Panc1 (cell line): ENCODE measurements at regions not wholly inside any gene's neighbourhood (a gene's known extent, or its start where the extent isn't known, plus 50 kb on each side); places are given as distances from the start of the nearest gene placed in this dataset.

Experiments
- ATAC-seq: fragments of 200-7000 bp; cut with Tn5 transposase; 2 replicates; pipeline ENCODE4 v1.9.1; 2020; ENCODE audit warnings: mild to moderate bottlenecking, moderate library complexity
- BruUV-seq: library from RNA; stranded (reverse); fragments of 400-500 nt; replicated peaks from 2 replicates; lab custom pipeline; 2021; lab: Mats Ljungman, UMichigan
- CTCF ChIA-PET: fragments of 300-600 bp; sonication (Branson Sonifier 250); formaldehyde crosslinking; loops from one replicate; lab custom pipeline; 2022; ENCODE audit warnings: antibody characterized with exemption; lab: Charles Lee
- POLR2A ChIA-PET: fragments of 300-600 bp; sonication (Branson Sonifier 250); formaldehyde crosslinking; loops from one replicate; lab custom pipeline; 2022; ENCODE audit warnings: antibody characterized with exemption; lab: Charles Lee
- DNase-seq: peaks from one replicate; pipeline ENCODE4 v3.0.0-alpha.2; 2010; ENCODE audit warnings: low read depth, low spot score
- H3K27ac ChIP-seq: 2 replicates; pipeline ENCODE4 v1.5.1; 2011; ENCODE audit warnings: mild to moderate bottlenecking, low read length, inconsistent platforms
- H3K27me3 ChIP-seq: fragments of 200-500 bp; sonication (Bioruptor generic); 2 replicates; pipeline ENCODE4 v1.6.0; 2014; ENCODE audit warnings: low read length, inconsistent platforms; ENCODE audit not compliant: control insufficient read depth, insufficient read depth
- H3K36me3 ChIP-seq: fragments of 200-500 bp; sonication (Bioruptor generic); 2 replicates; pipeline ENCODE4 v1.5.1; 2014; ENCODE audit warnings: inconsistent platforms, mild to moderate bottlenecking, low read length, moderate library complexity; ENCODE audit not compliant: control insufficient read depth, insufficient read depth
- H3K4me1 ChIP-seq: 2 replicates; pipeline ENCODE4 v1.5.1; 2011; ENCODE audit warnings: inconsistent platforms, mild to moderate bottlenecking, low read length, moderate library complexity; ENCODE audit not compliant: control insufficient read depth, insufficient read depth
- H3K4me3 ChIP-seq, 2 experiments: 2 replicates each; pipeline ENCODE4 v1.5.1; 2011 to 2012; ENCODE audit warnings: low read depth in 2 of 2, low read length in 2 of 2, mild to moderate bottlenecking in 2 of 2, inconsistent platforms in 1 of 2, moderate library complexity in 1 of 2
- H3K9me3 ChIP-seq: fragments of 200-500 bp; sonication (Bioruptor generic); 2 replicates; pipeline ENCODE4 v1.5.1; 2014; ENCODE audit warnings: low read depth, mild to moderate bottlenecking, inconsistent platforms, low read length, moderate library complexity; ENCODE audit not compliant: control insufficient read depth, insufficient read depth
- POLR2AphosphoS5 ChIP-seq: IDR thresholded peaks from 2 replicates; pipeline ENCODE4 v1.6.1; 2012; ENCODE audit warnings: mild to moderate bottlenecking, low read depth, low read length, moderate library complexity
- in situ Hi-C: cut with HindIII; loops from 2 replicates; pipeline ENCODE4 v1.10.0; 2016; ENCODE audit warnings: low sequenced_read_pairs, low pct_unique_long_range_greater_than_20kb
- intact Hi-C: fragments of 100-400 bp; cut with micrococcal nuclease; formaldehyde crosslinking; loops from one replicate; pipeline ENCODE4 v1.10.0; 2022; ENCODE audit not compliant: unreplicated experiment
- TF ChIP-seq, protein P1 (sequence below): fragments of 450-650 bp; IDR thresholded peaks from 2 replicates; pipeline ENCODE4 v1.5.1; 2017; ENCODE audit warnings: mild to moderate bottlenecking
- TF ChIP-seq, protein P2 (sequence below), 2 experiments: IDR thresholded peaks; 2 replicates each; pipeline ENCODE4 v1.6.1; 2011 to 2012; ENCODE audit warnings: low read depth in 2 of 2, control low read depth in 1 of 2, low read length in 1 of 2, mild to moderate bottlenecking in 1 of 2, moderate library complexity in 1 of 2; ENCODE audit not compliant: insufficient read depth in 1 of 2

DNA sequence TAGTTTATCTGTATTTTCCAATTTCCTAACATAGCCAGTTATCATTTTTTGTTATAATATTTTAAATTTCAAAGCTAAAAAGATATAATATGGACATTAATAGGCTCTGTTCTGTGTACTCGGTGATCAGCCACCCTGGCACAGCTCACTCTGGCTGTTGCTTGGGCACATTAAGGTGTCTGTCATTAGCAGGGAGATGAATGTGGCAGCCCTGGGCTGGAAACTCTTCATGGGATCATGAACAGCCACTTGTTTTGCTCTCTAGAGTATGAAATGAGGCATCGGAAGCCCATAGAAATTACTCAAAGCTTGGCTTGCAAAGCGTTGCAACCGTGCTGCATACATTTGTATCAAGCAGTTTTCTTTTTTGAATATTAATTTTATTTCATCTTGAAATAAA lies 233.2 kb downstream of the DACT1 start:
- CTCF ChIA-PET: no interaction called here
- POLR2A ChIA-PET: no interaction called here

DNA sequence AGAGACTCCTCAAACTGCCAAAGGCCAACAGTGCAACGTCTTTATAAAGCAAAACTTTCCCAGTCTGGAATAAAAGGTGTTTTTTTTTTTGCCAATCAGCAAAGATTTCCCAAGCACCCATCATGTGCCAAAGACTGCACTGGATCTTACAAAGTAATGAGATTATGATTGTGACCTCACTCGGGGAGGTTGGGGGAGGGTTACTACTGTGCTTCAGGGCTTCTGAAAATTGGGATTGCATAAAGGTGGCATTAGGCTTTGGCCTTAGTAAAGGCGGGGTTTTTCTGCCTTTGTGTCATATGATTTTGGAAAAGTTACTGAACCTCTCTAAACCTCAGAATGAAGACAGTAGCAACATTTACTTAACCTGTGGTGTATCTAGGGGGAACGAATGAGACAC lies 233.8 kb downstream of the DACT1 start:
- intact Hi-C loops (no loop called here), in situ Hi-C loops (no loop called here)
- no TSS peak for BruUV-seq
- ATAC-seq (no peak), DNase-seq (no peak)
- H3K4me1 ChIP-seq: no peaks in the 10 kb centered on the region
- no peaks in the 10 kb centered on the region for H3K27me3 ChIP-seq
- TF ChIP-seq, protein P1, sequence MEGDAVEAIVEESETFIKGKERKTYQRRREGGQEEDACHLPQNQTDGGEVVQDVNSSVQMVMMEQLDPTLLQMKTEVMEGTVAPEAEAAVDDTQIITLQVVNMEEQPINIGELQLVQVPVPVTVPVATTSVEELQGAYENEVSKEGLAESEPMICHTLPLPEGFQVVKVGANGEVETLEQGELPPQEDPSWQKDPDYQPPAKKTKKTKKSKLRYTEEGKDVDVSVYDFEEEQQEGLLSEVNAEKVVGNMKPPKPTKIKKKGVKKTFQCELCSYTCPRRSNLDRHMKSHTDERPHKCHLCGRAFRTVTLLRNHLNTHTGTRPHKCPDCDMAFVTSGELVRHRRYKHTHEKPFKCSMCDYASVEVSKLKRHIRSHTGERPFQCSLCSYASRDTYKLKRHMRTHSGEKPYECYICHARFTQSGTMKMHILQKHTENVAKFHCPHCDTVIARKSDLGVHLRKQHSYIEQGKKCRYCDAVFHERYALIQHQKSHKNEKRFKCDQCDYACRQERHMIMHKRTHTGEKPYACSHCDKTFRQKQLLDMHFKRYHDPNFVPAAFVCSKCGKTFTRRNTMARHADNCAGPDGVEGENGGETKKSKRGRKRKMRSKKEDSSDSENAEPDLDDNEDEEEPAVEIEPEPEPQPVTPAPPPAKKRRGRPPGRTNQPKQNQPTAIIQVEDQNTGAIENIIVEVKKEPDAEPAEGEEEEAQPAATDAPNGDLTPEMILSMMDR: no peak
- no peak for TF ChIP-seq POLR2AphosphoS5
- TF ChIP-seq, protein P2, sequence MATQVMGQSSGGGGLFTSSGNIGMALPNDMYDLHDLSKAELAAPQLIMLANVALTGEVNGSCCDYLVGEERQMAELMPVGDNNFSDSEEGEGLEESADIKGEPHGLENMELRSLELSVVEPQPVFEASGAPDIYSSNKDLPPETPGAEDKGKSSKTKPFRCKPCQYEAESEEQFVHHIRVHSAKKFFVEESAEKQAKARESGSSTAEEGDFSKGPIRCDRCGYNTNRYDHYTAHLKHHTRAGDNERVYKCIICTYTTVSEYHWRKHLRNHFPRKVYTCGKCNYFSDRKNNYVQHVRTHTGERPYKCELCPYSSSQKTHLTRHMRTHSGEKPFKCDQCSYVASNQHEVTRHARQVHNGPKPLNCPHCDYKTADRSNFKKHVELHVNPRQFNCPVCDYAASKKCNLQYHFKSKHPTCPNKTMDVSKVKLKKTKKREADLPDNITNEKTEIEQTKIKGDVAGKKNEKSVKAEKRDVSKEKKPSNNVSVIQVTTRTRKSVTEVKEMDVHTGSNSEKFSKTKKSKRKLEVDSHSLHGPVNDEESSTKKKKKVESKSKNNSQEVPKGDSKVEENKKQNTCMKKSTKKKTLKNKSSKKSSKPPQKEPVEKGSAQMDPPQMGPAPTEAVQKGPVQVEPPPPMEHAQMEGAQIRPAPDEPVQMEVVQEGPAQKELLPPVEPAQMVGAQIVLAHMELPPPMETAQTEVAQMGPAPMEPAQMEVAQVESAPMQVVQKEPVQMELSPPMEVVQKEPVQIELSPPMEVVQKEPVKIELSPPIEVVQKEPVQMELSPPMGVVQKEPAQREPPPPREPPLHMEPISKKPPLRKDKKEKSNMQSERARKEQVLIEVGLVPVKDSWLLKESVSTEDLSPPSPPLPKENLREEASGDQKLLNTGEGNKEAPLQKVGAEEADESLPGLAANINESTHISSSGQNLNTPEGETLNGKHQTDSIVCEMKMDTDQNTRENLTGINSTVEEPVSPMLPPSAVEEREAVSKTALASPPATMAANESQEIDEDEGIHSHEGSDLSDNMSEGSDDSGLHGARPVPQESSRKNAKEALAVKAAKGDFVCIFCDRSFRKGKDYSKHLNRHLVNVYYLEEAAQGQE (IDR thresholded peaks at IDR 0.05; ENCODE audit: insufficient read depth in 1 of 2, low read depth in 2 of 2, low read length in 1 of 2): no peak
- no peak overlapping the region for H3K27ac ChIP-seq
- H3K9me3 ChIP-seq: no peaks in the 10 kb centered on the region
- CTCF ChIA-PET: no interaction called here
- no peak overlapping the region for H3K4me3 ChIP-seq
- H3K36me3 ChIP-seq: no peaks in the 10 kb centered on the region
- POLR2A ChIA-PET: no interaction called here

More for the DNA sequence above, 233.2 kb downstream of the DACT1 start:
- intact Hi-C loops: no loop called here
- Histone ChIP-seq H3K4me3 (no peak overlapping the region), H3K36me3 (no peaks in the 10 kb centered on the region), H3K27me3 (no peaks in the 10 kb centered on the region), H3K9me3 (no peaks in the 10 kb centered on the region), H3K4me1 (no peaks in the 10 kb centered on the region), H3K27ac (no peak overlapping the region)
- ATAC-seq: no peak
- BruUV-seq: no TSS peak
- in situ Hi-C loops: no loop called here
- no peak for TF ChIP-seq POLR2AphosphoS5
- TF ChIP-seq, protein P2 (IDR thresholded peaks at IDR 0.05; ENCODE audit: insufficient read depth in 1 of 2, low read depth in 2 of 2, low read length in 1 of 2): no peak
- TF ChIP-seq, protein P1: no peak
- DNase-seq: no peak
